ENCODE measurements at regions not wholly inside any gene's neighbourhood (a gene's known extent, or its start where the extent isn't known, plus 50 kb on each side); places are given as distances from the start of the nearest gene placed in this dataset.

GRCh38 chr11:32178692-32179091, 87.8 kb downstream of the RCN1 start:
- TF ChIP-seq CTCF (IDR thresholded peaks at IDR 0.05) (no peak), ZFX (IDR thresholded peaks at IDR 0.05; ENCODE audit: borderline replicate concordance) (no peak)

All from 22Rv1 (cell line).